GM19452 (cell line): ENCODE measurements at regions not wholly inside any gene's neighbourhood (a gene's known extent, or its start where the extent isn't known, plus 50 kb on each side); places are given as distances from the start of the nearest gene placed in this dataset.

Experiments used
- ATAC-seq: cut with Tn5 transposase; IDR thresholded peaks from one replicate; pipeline ENCODE4 v1.9.1; 2021; ENCODE audit not compliant: unreplicated experiment

DNA sequence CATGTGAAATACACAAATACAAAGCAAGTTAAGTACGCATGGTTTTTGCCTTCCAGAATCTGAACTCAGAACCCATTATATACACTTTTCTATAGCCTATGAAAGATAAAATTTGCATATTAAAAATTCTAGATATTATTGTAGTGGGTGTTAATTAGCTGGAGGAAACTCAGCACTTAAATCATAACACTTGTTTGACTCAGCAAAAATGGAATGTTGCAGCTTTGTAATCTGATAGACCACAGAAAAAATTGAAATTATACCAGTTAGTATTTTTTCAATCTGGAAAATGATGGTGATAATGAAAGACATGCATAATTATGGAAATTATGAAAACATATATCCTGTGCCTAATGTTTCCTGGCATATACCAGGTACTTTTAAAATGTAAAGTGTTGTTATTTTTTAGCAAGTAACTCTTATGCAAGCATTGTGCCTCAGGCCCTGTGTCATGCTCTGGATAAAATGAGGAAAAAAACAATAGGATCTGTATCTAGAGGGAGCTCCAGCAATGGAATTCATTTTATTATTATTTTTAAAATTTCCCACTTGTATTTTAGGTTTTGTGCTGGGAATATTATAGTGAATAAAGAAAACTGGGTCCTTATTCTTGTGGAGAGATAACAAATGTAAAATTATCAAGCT is 490.4 kb upstream of the SEMA3A start:
- no peak for ATAC-seq

DNA sequence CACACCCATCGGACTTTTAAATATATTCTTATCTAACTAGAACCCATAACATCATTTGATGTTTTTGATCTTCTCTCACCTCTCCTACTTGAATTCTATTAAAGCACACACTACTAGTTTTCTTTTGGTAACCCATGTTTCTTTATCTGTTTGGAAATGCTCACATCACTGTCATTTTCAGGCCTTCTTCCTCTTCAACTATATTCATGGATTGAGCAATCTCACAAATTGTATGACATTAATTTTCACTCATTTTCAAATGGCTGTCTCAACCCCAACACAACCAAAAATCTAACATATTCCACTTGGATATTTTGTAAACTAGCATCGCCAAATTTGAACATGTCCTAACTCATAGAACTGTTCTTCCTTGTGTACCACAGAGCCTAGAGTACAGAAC is 488.0 kb upstream of the SEMA3A start:
- no peak for ATAC-seq

DNA sequence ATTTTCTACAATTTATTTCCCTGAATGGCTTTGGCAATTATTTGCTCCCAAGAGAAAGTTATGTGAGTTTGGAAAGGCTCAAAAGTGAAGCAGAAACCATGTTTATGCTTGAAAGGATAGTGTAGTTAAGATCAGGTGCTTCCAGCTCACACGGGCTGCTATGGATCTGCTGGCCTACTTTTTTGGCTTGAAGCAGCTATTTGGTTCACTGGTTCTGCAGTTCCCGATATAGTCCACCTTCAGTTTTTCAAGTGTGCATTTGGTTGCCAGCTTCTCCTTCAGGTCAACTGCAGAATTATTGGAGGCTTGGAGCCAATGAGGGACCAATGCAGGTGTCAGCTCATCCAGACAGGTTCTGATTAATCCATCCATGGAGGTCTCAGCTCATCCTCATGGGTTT is 484.3 kb upstream of the SEMA3A start:
- no peak for ATAC-seq

- ATAC-seq = no peak
Measured at GRCh38 chr7:84677117-84677732, 482.6 kb upstream of the SEMA3A start.

GRCh38 chr7:84675633-84676034 is 481.0 kb upstream of the SEMA3A start:
- ATAC-seq = no peak

GRCh38 chr7:84674236-84674913 is 479.8 kb upstream of the SEMA3A start:
- no peak for ATAC-seq

- no peak for ATAC-seq
Measured at GRCh38 chr7:84669177-84669732, 474.7 kb upstream of the SEMA3A start.

- no peak for ATAC-seq
Measured at GRCh38 chr7:84668116-84668515, 473.5 kb upstream of the SEMA3A start.

DNA sequence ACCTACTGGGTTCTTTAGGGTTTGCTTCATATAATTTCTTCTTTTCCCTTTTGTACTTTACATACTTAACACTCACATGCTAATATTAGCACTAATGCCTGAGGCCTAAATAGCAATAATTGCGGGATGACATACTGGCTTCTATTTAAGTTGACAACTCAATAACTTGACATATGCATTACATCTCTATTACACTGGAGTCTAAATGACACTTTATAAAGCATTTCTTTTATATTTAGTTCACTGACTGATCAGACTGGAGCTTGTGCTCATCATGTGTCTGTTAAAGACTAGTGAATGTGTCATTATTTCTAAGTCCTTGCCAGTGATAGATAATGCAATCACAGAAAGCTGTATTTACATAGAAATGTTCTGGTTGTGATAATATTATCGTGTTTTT is 472.1 kb upstream of the SEMA3A start:
- no peak for ATAC-seq

DNA sequence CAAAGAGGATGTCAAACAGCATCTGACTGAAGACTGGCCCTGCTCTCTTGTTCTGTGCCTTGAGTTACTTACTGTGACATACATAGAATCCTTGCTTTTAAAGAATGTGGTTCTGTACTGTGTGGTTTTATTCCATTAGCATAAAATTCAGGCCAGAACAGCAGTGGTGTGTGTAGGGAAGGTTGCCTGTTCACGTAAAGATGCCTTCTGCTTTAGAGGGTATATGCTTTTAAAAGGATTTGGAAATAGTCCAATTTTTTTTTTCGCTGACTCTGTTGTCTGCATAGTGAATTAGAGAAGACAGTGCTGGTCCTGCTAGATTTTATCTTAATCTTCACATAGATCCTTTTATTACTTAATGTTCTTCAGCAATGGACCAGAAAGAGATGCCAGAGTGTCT is 470.8 kb upstream of the SEMA3A start:
- ATAC-seq = no peak

DNA sequence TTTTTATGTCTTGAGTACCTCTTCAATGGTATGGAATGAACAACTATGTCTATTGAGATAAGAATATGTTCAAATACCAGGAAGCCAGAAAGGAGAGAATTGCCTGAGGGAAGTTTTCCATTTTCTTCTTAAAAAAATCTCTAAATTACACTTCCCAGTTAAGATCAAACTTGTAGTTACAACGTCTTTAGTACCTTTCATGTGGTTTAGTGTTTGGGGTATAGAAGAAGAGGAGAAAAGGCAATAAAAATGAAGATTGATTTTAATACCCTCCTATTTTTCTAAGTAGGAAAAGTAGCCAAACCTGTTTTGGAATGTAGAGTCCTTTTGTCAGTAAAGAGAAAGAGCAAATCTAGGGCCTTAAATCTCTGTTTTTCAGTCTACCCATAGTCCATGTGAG is 470.0 kb upstream of the SEMA3A start:
- ATAC-seq = no peak

DNA sequence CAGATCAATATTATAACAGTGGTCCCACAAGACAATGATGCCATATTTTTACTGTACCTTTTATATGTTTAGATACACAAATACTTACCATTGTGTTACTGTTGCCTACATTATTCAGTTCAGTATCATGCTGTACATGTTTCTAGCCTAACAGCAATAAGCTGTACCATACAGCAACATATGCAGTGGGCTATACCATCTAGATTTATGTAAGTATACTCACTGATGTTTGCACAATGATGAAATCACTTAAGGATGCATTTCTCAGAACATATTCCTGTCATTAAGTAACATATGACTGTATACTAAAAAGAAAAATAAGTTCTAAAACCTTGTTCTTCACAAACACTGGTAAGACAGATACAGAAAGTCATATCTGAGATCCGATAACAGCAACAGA is 468.6 kb upstream of the SEMA3A start:
- no peak for ATAC-seq

DNA sequence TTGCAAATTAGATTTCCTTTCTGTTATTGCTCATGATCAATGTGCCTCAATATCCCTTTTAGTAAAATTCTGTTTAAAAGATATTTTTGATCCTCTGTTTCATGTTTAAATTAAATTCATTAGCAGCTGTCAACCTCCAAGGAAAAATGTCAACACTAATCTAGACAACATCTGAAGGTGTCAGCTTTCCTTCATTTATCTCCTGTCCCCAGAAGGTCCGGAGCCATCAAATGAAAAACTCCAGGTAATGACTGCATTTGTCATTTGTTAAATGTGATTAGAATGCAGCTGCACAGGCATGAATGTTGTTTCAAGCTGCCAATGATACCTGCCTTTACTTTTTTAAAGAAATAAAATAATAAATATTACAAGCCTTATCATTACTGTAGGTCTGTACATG is 463.7 kb upstream of the SEMA3A start:
- ATAC-seq = no peak

DNA sequence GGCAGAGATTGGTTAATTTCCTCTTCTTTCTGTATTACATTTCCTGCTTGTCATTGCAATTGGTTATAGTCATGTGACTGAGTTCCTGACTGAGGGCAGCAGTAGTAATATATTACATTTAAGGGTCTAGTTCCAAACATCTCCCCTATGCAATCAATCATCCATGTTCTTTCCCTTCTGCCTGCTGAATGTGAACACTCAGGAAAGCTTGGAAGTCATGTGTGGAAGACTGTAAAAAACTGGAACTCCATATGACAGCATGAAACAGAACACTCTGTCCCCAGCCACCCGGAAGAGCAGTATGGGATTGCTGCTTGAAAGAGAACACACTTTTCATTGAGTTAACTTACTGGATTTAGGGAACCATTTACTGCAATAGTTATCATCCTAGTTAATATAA is 459.7 kb upstream of the SEMA3A start:
- ATAC-seq = no peak

- ATAC-seq = no peak
Measured at GRCh38 chr7:84651876-84652275, 457.3 kb upstream of the SEMA3A start.

- ATAC-seq = no peak
Measured at GRCh38 chr7:84647797-84648757, 453.5 kb upstream of the SEMA3A start.

GRCh38 chr7:84642611-84643010 is 448.0 kb upstream of the SEMA3A start:
- no peak for ATAC-seq

DNA sequence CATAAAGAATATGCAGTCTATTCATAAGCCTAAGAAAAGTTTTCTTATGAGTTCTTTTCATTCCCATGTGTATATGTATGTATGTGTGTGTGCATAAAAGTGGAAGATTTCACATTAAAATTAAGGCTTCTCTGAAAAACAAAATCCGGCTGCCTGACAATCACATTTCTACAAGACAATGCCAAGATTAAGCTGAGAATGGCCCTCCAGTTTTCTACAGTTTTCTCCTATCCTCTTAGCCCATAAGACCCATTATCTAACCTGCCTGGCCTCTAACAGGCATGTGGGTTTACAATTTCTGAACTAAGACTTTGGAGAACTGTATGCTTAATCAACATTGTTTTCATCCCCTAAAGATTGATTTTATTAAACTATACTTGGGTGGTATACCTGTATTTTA is 446.0 kb upstream of the SEMA3A start:
- no peak for ATAC-seq

- no peak for ATAC-seq
Measured at GRCh38 chr7:84638339-84638697, 443.7 kb upstream of the SEMA3A start.

- ATAC-seq = no peak
Measured at GRCh38 chr7:84637568-84638338, 443.2 kb upstream of the SEMA3A start.
